OCI-LY7 (cell line): ENCODE measurements at regions not wholly inside any gene's neighbourhood (a gene's known extent, or its start where the extent isn't known, plus 50 kb on each side); places are given as distances from the start of the nearest gene placed in this dataset.

Source experiments
- EZH2phosphoT487 ChIP-seq: fragments of 200-600 bp; sonication (generic); IDR thresholded peaks from 2 replicates; pipeline ENCODE4 v1.6.1; 2018; ENCODE audit warnings: low read depth, borderline replicate concordance, mild to moderate bottlenecking, mixed run types, antibody characterized with exemption, low read length, moderate library complexity, mixed read lengths
- TF ChIP-seq, protein P1 (sequence below): fragments of 200-600 bp; sonication (generic); conservative IDR thresholded peaks from 2 replicates; pipeline ENCODE4 v1.5.1; 2014; ENCODE audit warnings: mild to moderate bottlenecking, antibody characterized with exemption, low read length, moderate library complexity, mixed read lengths

DNA sequence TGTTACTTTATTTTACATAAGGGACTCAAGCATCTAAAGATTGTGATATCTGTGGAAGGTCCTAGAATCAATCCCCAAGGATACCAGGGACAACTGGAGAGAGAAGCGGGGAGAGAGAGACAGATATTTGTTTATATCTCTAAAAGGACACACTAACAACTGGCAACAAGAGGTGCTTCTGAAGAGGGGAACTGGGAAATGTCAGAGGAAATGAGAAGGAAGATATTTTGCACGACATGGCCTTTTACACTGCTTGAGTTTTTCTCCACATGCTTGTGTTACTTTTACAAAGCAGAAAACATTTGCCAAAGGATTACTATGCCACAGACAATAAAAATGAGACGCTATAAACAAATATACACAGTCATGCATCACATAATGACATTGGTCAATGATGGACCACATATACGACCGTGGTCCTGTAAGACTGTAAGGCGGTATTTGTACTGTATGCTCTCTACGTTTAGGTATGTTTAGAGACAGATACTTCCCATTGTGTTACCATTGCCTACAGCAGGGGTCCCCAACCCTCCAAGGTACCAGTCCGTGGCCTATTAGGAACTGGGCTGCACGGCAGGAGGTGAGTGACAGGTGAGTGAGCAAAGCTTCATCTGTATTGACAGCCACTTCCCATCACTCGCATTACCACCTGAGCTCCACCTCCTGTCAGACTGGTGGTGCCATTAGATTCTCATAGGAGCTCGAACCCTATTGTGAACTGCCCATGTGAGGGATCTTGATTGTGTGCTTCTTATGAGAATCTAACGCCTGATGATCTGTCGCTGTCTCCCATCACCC, 64.6 kb upstream of the PTPN1 start:
- TF ChIP-seq, protein P1, sequence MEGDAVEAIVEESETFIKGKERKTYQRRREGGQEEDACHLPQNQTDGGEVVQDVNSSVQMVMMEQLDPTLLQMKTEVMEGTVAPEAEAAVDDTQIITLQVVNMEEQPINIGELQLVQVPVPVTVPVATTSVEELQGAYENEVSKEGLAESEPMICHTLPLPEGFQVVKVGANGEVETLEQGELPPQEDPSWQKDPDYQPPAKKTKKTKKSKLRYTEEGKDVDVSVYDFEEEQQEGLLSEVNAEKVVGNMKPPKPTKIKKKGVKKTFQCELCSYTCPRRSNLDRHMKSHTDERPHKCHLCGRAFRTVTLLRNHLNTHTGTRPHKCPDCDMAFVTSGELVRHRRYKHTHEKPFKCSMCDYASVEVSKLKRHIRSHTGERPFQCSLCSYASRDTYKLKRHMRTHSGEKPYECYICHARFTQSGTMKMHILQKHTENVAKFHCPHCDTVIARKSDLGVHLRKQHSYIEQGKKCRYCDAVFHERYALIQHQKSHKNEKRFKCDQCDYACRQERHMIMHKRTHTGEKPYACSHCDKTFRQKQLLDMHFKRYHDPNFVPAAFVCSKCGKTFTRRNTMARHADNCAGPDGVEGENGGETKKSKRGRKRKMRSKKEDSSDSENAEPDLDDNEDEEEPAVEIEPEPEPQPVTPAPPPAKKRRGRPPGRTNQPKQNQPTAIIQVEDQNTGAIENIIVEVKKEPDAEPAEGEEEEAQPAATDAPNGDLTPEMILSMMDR: no peak
- TF ChIP-seq EZH2phosphoT487: no peak
